GM18868 (cell line): ENCODE measurements at regions not wholly inside any gene's neighbourhood (a gene's known extent, or its start where the extent isn't known, plus 50 kb on each side); places are given as distances from the start of the nearest gene placed in this dataset.
"Not testable (repeated sequence)": the region's sequence is repeated elsewhere in the genome, so short reads cannot be mapped to it uniquely, and the experiment has no call there.

Experiments
- ATAC-seq: cut with Tn5 transposase; IDR thresholded peaks from one replicate; pipeline ENCODE4 v1.9.1; 2021; ENCODE audit warnings: mild to moderate bottlenecking, moderate library complexity; ENCODE audit not compliant: unreplicated experiment

DNA sequence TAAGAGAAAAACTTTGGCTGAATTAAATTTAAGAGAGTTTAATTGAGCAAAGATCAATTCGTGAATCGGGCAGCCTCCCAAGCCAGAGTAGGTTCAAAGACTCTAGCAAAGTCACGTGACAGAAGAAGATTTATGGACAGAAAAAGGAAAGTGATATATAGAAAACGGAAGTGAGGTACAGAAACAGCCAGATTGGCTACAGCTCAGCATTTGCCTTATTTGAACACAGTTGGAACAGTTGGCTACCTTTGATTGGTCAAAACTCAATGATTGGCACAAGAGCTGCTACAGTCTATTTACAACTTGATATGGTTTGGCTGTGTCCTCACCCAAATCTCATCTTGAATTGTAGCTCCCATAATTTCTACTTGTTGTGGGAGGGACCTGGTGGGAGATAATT lies 102.6 kb downstream of the PLG start:
- no peak for ATAC-seq

DNA sequence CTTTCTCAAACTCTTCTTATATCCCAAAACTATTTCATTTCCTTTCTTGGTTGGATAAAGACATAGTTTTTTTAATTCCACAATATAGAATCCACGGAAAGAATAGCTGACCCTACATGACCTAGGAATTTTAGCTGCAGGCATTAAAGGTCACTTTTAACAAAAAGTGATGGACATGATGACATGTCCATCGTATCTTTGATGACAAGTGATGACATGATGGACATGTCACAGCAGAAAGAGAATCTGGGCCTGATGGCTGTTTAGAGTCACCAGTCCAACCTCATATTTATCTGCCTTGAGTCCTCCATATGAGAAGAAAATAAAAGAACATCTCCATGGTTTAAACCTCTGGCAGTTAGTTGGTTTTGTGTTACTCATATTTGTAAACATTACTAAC lies 106.2 kb downstream of the PLG start:
- no peak for ATAC-seq

DNA sequence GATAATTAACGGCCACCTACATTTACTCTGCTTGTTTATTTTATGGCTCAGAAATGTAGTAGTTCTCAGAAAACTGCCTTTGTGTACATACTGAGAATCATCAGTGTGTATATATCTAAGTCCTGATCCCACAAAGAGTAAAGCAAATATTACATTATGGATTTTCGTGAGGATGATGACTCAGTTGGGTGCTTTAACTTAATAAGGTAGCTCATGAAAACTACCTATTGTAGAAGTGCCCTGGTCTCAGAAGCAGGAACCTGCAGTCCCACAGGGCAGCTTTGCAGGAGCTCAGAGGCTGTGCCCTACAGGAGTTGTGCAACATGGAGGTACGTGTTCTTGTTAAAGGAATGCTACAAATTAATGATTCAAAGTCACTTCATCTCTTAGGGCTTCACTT lies 108.2 kb downstream of the PLG start:
- peak; percentile 51 for ATAC-seq

DNA sequence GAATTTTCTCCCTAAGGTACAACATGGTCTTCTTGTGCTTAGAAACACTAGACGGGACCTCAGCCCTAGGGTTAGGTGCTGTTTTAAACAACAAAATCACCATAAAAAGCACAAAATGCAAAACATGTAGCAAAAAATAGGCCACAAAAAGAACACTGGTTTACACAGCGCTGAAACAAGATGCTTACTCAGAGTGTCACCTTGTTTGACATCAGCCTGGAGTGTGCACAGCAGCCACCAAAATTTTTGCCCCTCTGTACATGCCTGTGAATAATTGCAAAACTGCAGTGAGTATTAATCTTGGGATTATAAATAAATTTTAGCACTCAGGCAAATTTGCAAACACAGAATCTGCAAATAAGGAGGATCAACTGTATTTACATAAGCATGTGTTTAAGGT lies 110.1 kb downstream of the PLG start:
- ATAC-seq = peak; percentile 52

DNA sequence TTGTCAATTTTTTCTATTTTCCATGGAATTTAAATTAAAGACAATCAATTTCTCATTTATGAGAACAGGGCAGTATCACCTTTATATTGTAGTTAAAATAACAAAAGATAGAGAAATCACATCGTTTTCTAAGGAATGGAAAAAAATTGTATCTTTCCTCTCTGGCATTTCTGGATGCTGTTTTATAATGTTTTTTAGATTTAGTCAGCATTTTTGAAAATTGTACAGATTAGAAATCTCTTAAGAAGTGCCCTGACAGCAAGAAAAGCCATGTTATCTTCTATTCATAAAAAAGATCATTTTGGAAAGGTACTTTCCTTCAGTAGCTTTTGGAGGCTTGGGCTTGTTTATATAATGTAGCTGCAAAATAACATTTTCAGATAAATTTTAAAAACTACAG lies 116.9 kb downstream of the PLG start:
- no peak for ATAC-seq

DNA sequence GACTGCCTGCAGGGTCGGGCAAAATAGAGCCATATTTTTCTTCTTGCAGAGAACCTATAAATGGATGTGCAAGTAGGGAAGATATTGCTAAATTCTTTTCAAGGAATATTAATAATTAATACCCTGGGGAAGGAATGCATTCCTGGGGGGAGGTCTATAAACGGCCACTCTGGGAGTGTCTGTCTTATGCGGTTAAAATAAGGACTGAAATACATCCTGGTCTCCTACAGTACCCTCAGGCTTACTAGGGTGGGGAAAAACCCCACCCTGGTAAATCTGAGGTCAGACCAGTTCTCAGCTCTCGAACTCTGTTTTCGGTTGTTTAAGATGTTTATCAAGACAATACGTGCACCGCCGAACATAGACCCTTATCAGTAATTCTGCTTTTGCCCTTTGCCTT lies 118.6 kb downstream of the PLG start:
- ATAC-seq = not testable (repeated sequence)

DNA sequence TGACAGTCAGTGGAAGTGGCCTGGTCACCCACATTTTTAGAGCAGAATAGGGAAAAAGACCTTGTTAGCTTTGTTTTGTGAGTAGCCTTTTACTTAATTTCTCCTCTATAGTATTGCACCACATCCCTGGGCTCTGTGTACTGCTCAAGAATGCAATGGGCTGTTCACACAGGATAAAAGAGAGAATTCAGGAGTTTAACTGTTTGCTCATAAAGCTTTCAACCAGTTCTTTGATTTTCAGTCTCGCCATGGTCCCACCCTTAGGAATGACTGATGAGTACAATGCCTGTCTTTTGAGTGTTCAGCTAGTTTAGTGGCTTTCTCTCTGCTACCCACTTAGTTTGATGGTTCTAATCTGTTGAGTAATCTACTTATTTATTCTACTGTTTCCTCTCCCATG lies 129.7 kb downstream of the PLG start:
- no peak for ATAC-seq

DNA sequence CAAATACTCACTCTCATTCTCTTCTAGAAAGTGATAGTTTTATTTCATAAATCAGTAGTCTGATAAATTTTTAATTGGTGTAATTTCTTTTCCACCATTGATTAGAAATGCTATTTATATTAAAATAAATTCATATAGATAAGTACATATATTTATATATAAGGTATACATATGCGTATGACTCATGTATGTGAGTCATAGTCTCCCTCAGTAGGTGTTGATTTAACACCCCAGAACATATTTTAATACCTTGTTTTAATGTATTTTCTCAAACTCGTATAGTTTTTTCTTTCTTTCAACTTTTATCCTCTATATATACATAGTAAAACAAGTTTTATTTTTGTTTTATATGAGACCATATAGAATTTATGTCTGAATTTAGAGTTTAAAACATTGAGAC lies 130.4 kb downstream of the PLG start:
- no peak for ATAC-seq

DNA sequence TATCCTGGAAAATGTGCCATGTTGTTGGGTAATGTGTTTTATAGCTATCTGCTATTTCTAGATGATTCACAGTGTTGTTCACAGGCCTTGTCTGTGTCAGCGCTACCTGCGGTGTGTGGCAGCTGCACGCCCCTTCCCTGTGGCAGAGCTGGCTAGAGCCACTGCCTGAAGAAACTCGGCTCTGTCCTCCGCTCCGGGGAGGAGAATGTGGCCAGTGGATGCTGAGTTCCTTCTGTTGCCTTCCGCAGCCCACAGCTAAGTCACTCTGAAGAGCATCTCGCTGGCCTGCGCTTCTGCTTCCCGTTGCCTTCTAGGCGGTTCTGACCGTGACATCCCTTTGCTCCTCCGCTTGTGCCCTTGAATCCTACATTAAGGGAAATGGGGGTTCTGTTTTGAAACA lies 135.1 kb downstream of the PLG start:
- ATAC-seq = no peak

DNA sequence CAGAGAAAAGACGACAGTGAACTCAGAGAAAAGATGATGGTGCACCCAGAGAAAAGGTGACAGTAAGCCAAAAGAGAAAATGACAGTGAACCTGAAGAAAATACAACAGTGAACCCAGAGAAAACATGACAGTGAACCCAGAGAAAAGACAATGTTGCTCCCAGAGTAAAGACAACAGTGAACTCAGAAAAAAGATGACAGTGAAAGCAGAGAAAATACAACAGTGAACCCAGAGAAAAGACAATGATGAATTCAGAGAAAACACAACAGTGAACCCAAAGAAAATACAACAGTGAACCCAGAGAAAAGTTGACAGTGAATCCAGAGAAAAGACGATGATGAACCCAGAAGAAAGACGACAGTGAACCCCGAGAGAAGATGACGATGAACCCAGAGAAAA lies 140.5 kb upstream of the MAP3K4 start:
- no peak for ATAC-seq

DNA sequence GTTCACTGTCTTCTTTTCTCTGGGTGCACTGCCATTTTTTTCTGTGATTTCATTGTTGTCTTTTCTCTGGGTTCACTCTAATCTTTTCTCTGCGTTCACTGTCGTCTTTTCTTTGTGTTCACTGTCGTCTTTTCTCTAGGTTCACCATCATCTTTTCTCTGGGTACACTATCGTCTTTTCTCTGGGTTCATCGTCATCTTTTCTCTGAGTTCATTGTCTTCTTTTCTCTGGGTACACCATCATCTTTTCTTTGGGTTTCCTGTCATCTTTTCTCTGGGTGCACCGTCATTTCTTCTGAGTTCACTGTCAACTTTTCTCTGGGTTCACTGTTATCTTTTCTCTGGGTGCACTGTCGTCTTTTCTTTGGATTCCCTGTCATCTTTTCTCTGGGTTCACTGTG lies 137.6 kb upstream of the MAP3K4 start:
- no peak for ATAC-seq

DNA sequence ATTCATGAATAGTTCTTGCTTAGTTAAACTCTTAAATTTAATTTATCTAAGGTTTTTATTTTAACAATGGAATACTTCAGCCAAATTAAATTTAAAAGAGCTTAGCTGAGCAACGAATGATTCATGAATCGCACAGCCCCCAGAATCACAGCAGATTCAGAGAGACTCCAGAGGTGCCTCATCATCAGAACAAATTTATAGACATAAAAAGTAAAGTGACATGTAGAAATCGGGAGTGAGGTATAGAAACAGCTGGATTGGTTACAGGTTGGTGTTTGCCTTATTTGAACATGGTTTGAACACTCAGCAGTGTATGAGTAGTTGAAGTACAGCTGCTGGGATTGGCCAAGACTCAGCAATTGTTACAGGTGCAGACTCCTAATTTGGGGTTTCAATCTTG lies 132.7 kb upstream of the MAP3K4 start:
- no peak for ATAC-seq

DNA sequence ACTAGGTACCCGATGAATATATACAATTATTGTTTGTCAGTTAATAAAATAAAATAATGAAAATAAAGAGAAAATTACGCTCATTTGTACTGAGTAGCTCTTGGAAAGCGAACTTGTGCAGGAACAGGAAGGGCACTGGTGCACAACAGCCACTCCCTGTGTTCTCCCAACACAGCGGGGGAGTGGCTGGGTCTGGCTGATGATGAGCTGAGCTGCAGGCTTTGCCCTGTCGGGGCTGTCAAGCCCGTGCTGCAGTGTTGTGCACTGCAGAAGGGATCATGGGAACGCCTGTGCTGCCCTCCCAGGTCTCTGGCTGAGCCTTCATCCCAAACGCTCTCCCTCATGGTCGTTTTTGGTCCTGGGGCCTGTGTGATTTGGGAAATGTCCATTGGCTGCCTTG lies 131.7 kb upstream of the MAP3K4 start:
- no peak for ATAC-seq

DNA sequence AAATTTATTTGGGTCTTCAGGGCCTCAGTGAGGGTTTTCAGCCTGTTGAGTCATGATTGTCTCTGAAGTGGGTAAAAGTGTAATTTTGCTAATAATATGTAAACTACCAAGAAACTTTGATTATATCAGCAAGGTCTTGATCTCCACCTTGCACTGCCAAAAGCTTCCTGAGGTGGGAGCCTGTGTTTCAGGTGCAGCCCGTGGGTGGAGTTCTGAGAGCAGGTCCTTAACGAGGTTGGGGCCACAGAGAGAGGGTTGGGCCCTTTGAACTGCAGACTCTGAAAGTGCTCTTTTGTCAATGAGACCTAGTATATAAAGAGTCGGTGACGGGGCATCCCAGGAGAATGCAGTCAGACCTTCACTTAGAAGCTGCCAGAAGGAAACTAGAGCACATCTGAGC lies 129.7 kb upstream of the MAP3K4 start:
- ATAC-seq = no peak

DNA sequence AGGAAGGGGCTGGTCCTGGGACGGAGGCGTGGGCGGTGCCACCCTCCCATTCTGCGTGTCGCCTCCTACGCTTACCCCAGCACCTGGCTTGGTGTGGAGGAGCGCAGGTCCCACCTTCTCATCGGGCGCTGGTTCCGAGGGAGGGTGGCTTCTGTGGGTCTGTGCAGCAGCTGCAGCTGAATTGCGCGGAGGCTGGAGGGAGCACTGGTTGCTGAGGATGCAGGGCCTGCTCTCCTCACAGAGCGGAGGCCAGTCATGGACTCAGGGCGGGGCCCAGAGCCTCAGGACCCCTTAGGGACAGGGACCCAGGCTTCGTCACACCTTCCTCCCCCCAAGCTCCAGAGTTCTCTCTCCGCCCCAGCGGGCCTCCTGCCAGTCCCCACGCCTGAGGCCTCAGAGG lies 127.8 kb upstream of the MAP3K4 start:
- no peak for ATAC-seq

DNA sequence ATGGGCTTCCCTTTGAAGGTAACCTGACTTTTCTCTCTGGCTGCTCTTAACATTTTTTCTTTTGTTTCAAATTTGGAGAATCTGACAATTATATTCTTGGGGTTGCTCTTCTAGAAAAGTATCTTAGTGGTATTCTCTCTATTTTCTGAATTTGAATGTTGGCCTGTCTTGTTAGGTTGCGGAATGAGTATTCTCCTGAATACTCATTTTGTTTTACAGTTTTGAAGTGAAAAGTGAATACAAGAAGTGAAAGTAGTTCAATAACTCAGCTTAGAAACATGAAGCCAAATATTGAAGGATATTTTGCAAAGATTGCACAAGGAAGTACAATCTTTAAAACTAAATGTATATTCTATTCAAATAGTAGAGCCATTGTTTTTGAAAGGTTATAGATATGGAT lies 120.2 kb upstream of the MAP3K4 start:
- ATAC-seq = peak; percentile 97

DNA sequence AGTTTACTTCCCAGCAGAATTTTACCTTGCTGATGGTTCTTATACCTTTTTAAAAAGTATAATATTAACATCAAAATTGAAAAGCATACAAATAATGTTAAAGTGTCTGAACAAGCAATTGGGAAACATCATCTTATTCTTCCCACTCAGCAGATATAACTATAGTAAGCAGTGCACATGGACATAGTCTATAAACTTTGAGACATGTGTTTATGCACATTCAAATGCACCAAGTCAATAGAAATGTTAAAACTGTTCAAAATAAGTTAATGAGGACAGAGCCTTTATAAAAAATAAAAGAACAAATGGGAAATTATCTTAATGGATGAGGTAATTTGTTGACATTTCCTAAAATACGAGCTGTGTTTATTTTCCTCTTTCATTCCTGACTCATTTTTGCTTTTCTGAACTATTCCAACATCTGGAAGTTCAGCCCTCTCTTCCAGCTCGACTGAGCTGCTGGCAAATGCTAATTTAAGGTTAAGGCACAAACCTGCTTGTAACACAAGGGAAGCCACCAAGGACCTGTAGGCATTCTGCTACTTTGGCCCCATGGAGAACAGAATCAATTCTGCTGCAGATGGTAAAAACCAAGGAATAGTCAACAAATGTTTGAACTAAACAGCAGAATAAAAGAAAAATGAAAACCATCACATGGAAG lies 110.3 kb upstream of the MAP3K4 start:
- no peak for ATAC-seq

DNA sequence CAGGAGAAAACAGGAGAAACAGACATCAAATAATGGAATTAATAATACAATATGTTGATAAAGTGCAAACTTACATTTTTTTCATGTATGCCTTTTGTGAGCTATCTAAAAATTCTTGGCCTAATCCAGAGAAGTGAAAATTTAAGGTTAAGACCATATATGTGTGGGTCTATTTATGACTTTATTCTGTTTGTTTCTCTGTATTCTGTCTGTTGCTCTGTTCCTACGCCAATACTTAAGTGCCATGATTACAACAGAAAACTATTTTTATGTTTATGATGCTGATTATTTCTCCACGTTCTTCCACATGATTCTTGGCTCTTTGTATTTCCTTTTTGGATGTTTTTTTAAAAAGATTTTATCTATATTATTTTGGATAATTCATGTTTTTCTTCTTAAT lies 109.6 kb upstream of the MAP3K4 start:
- ATAC-seq = no peak

DNA sequence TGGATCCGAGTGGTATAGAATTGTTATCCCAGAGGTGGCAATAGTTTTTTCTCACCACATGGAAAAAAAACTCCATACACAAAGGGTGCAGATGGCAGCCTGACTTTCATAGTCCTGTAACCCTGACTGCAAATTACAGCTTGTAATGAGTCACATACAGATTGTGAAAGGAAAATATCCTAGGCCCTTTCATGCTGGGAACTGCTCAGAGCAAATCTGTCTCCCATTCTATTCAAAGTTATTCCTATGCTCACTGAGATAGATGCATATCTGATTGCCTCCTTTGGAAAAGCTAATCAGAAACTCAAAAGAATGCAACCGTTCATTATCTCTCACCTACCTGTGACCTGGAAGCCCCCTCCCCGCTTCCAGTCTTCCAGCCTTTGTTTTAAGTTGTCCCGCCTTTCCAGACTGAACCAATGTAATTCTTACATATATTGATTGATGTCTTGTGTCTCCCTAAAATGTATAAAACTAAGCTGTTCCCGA lies 108.7 kb upstream of the MAP3K4 start:
- no peak for ATAC-seq

DNA sequence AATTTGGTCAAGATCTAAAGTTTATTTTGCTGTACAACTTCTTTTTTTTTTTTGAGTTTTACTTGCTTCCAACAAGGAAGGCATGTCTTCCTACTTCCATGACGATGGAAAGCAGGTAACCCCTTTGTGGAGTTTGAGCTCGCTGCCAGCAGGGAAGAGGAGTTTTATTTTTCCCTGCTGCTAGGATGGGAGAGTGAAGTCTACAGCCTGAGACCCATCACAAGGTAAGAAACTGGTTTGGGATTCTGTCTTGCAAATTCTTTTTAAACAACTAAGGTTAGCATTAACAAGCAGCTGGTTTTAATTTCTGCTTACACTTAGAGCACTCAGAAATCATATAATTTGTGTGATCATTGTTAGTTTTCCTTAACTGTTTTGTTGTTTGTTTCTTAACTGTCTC lies 108.0 kb upstream of the MAP3K4 start:
- ATAC-seq = no peak

DNA sequence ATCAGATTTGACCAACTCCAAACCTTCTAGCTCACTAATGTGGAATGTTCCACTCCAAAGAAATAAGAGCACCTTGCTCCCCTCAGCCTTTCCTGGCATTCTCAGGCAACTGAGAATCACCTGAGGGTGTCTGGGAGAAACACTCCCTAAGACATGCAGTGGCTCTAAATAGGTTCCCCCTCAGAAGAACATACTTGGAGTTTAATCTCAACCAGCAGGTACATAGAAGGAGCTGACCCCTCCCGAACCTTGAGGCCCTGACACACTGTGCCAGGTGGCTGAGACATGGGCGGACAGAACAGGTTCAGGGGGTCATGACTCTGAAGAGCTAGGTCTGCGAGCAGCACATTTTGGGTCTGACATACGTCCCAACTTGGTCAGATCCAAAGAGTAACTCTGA lies 107.6 kb upstream of the MAP3K4 start:
- ATAC-seq = no peak

DNA sequence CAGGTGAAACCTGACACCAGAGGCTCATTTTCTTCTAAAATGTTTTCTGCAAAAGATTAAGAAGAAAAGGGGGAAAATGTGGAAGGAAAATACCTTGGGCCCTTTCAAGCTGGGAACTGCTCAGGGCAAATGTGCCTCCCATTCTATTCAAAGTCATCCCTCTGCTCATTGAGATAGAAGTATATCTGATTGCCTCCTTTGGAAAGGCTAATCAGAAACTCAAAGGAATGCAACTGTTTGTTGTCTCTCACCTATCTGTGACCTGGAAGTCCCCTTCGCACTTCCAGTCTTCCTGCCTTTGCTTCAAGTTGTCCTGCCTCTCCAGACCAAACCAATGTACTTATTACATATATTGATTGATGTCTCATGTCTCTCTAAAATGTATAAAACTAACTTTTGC lies 102.4 kb upstream of the MAP3K4 start:
- not testable (repeated sequence) for ATAC-seq

DNA sequence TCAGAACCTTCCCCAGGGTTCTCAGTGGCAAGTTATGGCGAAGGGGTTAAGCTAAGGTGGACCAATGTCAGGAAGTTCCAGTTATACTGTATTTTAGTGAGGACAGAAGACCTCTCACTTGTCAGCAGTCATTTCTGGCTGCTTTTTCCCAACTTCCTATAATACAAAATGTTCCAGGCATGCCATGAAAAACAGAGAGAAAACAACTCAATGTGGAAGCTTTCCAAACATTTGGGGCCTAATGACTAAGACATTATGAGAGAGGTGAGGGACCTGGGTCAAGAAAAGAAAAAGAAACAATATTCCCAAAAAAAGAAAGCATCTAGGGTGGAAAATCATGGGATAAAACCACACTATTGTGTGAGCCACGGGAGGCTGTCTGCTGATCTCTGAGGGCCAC lies 99.9 kb upstream of the MAP3K4 start:
- ATAC-seq = no peak
